ENCODE measurements at regions not wholly inside any gene's neighbourhood (a gene's known extent, or its start where the extent isn't known, plus 50 kb on each side); places are given as distances from the start of the nearest gene placed in this dataset.

DNA sequence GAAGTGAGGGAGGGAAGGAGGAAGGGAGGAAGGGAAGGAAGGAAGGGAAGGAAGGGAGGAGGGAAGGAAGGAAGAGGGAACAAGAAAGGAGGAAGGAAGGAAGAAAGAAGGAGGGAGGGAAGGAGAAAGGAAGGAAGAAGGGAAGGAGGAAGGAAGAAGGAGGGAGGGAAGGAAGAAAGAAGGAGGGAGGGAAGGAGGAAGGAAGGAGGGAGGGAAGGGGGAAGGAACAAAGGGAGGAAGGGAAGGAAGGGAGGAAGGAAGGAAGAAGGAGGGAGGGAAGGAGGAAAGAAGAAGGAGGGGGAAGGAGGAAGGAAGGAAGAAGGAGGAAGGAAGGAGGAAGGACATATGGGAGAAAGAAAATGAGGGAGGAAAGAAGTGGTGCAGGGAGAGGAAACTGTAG lies 184.7 kb upstream of the PMEPA1 start:
- no peak for TF ChIP-seq MYC (IDR thresholded peaks at IDR 0.05; ENCODE audit: low read depth, low read length)
- no peak for TF ChIP-seq POLR2A (IDR thresholded peaks at IDR 0.05; ENCODE audit: low read depth, low read length)
- TF ChIP-seq GATA2 (IDR thresholded peaks at IDR 0.05; ENCODE audit: insufficient read depth, insufficient read length, low read depth, low read length): no peak
- no peak for TF ChIP-seq FOS (IDR thresholded peaks at IDR 0.05; ENCODE audit: borderline replicate concordance, insufficient read depth, low read length)
- no peak for TF ChIP-seq EZH2 (IDR thresholded peaks at IDR 0.05; ENCODE audit: borderline replicate concordance, low read depth, low read length, severe bottlenecking)
- TF ChIP-seq, protein P1, sequence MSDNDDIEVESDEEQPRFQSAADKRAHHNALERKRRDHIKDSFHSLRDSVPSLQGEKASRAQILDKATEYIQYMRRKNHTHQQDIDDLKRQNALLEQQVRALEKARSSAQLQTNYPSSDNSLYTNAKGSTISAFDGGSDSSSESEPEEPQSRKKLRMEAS (IDR thresholded peaks at IDR 0.05; ENCODE audit: insufficient read depth, insufficient read length): no peak
- TF ChIP-seq, protein P2, sequence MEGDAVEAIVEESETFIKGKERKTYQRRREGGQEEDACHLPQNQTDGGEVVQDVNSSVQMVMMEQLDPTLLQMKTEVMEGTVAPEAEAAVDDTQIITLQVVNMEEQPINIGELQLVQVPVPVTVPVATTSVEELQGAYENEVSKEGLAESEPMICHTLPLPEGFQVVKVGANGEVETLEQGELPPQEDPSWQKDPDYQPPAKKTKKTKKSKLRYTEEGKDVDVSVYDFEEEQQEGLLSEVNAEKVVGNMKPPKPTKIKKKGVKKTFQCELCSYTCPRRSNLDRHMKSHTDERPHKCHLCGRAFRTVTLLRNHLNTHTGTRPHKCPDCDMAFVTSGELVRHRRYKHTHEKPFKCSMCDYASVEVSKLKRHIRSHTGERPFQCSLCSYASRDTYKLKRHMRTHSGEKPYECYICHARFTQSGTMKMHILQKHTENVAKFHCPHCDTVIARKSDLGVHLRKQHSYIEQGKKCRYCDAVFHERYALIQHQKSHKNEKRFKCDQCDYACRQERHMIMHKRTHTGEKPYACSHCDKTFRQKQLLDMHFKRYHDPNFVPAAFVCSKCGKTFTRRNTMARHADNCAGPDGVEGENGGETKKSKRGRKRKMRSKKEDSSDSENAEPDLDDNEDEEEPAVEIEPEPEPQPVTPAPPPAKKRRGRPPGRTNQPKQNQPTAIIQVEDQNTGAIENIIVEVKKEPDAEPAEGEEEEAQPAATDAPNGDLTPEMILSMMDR (IDR thresholded peaks at IDR 0.05; ENCODE audit: extremely low read depth in 1 of 2, insufficient read depth in 1 of 2, low read depth in 1 of 2, low read length in 2 of 2): no peak
- no peak for TF ChIP-seq POLR2AphosphoS5 (IDR thresholded peaks at IDR 0.05; ENCODE audit: insufficient read depth, low read depth, low read length)
- no peak for TF ChIP-seq JUN (IDR thresholded peaks at IDR 0.05; ENCODE audit: borderline replicate concordance, insufficient read depth, insufficient read length, low read depth)
- Histone ChIP-seq H3K4me1 (ENCODE audit: control insufficient read depth, extremely low read depth, insufficient read depth, low read length) (no peaks in the 10 kb centered on the region), H3K4me3 (replicated peaks in 1 of 3; ENCODE audit: insufficient read depth in 1 of 3, low read depth in 1 of 3, low read length in 3 of 3) (no peak overlapping the region), H3K9me3 (replicated peaks; ENCODE audit: control insufficient read depth, insufficient read depth, low read length) (no peaks in the 10 kb centered on the region), H3K27ac (ENCODE audit: insufficient read depth, low read depth, low read length) (no peak overlapping the region), H4K20me1 (replicated peaks; ENCODE audit: control insufficient read depth, extremely low read depth, insufficient read depth, low read length) (no peaks in the 10 kb centered on the region), H3K79me2 (ENCODE audit: control insufficient read depth, insufficient read depth, low read length) (no peaks in the 10 kb centered on the region), H2AFZ (ENCODE audit: low read depth, low read length) (no peak overlapping the region), H3K9ac (replicated peaks; ENCODE audit: extremely low read depth, insufficient read depth, low read length) (no peak overlapping the region), H3K27me3 (ENCODE audit: control insufficient read depth in 2 of 2, insufficient read depth in 2 of 2, low read length in 2 of 2) (no peaks in the 10 kb centered on the region), H3K9me1 (replicated peaks; ENCODE audit: control insufficient read depth, extremely low read depth, insufficient read depth, low read length) (no peaks in the 10 kb centered on the region), H3K4me2 (ENCODE audit: insufficient read depth, low read length) (no peak overlapping the region), H3K36me3 (ENCODE audit: control insufficient read depth in 2 of 2, extremely low read depth in 1 of 2, insufficient read depth in 2 of 2, low read length in 2 of 2) (no peaks in the 10 kb centered on the region)
- POLR2A ChIA-PET: no interaction called here
- intact Hi-C loops (cut with micrococcal nuclease): no loop called here
- CTCF ChIA-PET: no interaction called here
- BruUV-seq (replicated peaks): no TSS peak
- DNase-seq (ENCODE audit: low read depth, low spot score) (no peak), FAIRE-seq (no peak)
- dilution Hi-C loops (cut with MboI; ENCODE audit: extremely low pct_ligation_motif_present, low sequenced_read_pairs): no loop called here
